Upper lobe of right lung (tissue), 1 donor: ENCODE measurements at regions not wholly inside any gene's neighbourhood (a gene's known extent, or its start where the extent isn't known, plus 50 kb on each side); places are given as distances from the start of the nearest gene placed in this dataset.
A peak's percentile ranks its signal among the peaks of the same experiment; 100 is the strongest.

Experiments used
- ATAC-seq: fragments of 200-7000 bp; cut with Tn5 transposase; one replicate; pipeline ENCODE4 v1.9.1; 2020; ENCODE audit warnings: mild to moderate bottlenecking, moderate library complexity
- DNase-seq: peaks from one replicate; pipeline ENCODE4 v3.0.0-alpha.2; 2020
- H3K27ac ChIP-seq: fragments of 200-600 bp; one replicate; pipeline ENCODE4 v1.8.0; 2022
- H3K27me3 ChIP-seq: fragments of 200-600 bp; one replicate; pipeline ENCODE4 v1.8.0; 2022; ENCODE audit warnings: mild to moderate bottlenecking
- H3K36me3 ChIP-seq: fragments of 200-600 bp; one replicate; pipeline ENCODE4 v1.8.0; 2022
- H3K4me1 ChIP-seq: fragments of 200-600 bp; one replicate; pipeline ENCODE4 v1.8.0; 2022
- H3K4me3 ChIP-seq: fragments of 200-600 bp; one replicate; pipeline ENCODE4 v1.8.0; 2022; ENCODE audit warnings: mild to moderate bottlenecking
- H3K9me3 ChIP-seq: fragments of 200-600 bp; one replicate; pipeline ENCODE4 v1.8.0; 2022
- CTCF ChIP-seq: fragments of 200-600 bp; IDR thresholded peaks from one replicate; pipeline ENCODE4 v1.8.0; 2022; ENCODE audit warnings: antibody characterized with exemption
- intact Hi-C: fragments of 100-400 bp; cut with DNase I; formaldehyde crosslinking; loops from one replicate; pipeline ENCODE4 v1.11.0; 2022
- donor health status: DM: no; HTN: yes; CAD: no; lungs with severe emphysema.

GRCh38 chr1:234538062-234538731, 59.2 kb upstream of the TARBP1 start:
- Histone ChIP-seq H3K27me3 (no peaks in the 10 kb centered on the region), H3K4me1 (peaks cover 39% of the 10 kb centered on the region), H3K4me3 (no peak overlapping the region), H3K9me3 (no peaks in the 10 kb centered on the region), H3K27ac (no peak overlapping the region), H3K36me3 (no peaks in the 10 kb centered on the region)
- ATAC-seq: no peak
- intact Hi-C loops: no loop called here
- DNase-seq: no peak
- TF ChIP-seq CTCF: no peak

GRCh38 chr1:234537236-234537635, 58.3 kb upstream of the TARBP1 start:
- Histone ChIP-seq H3K27ac (peak overlapping the region; percentile 95), H3K4me3 (no peak overlapping the region), H3K4me1 (peaks cover 48% of the 10 kb centered on the region), H3K27me3 (no peaks in the 10 kb centered on the region), H3K9me3 (no peaks in the 10 kb centered on the region), H3K36me3 (no peaks in the 10 kb centered on the region)
- no peak for ATAC-seq
- intact Hi-C loops: no loop called here
- TF ChIP-seq CTCF: no peak
- no peak for DNase-seq

- H3K27ac ChIP-seq: peak overlapping the region; percentile 95
- H3K4me3 ChIP-seq: no peak overlapping the region
- H3K4me1 ChIP-seq: peaks cover 52% of the 10 kb centered on the region
- H3K27me3 ChIP-seq: no peaks in the 10 kb centered on the region
- H3K9me3 ChIP-seq: no peaks in the 10 kb centered on the region
- no peak for TF ChIP-seq CTCF
- ATAC-seq (no peak), DNase-seq (no peak)
- intact Hi-C loops: no loop called here
- no peaks in the 10 kb centered on the region for H3K36me3 ChIP-seq
Measured at GRCh38 chr1:234536741-234537140, 57.8 kb upstream of the TARBP1 start.

- DNase-seq: no peak
- H3K27me3 ChIP-seq: no peaks in the 10 kb centered on the region
- ATAC-seq: peak; percentile 70
- TF ChIP-seq CTCF: no peak
- no peaks in the 10 kb centered on the region for H3K9me3 ChIP-seq
- H3K4me3 ChIP-seq: no peak overlapping the region
- no peaks in the 10 kb centered on the region for H3K36me3 ChIP-seq
- H3K4me1 ChIP-seq: peaks cover 60% of the 10 kb centered on the region
- H3K27ac ChIP-seq: peak overlapping the region; percentile 95
- intact Hi-C loops: no loop called here
Measured at GRCh38 chr1:234535763-234536515, 57.0 kb upstream of the TARBP1 start.

GRCh38 chr1:234535218-234535617, 56.2 kb upstream of the TARBP1 start:
- Histone ChIP-seq H3K36me3 (no peaks in the 10 kb centered on the region), H3K9me3 (no peaks in the 10 kb centered on the region), H3K4me1 (peaks cover 67% of the 10 kb centered on the region), H3K27ac (peak overlapping the region; percentile 95), H3K4me3 (no peak overlapping the region), H3K27me3 (no peaks in the 10 kb centered on the region)
- ATAC-seq (no peak), DNase-seq (no peak)
- TF ChIP-seq CTCF: no peak
- intact Hi-C loops: no loop called here
